Neural progenitor cell (in vitro differentiated cells): ENCODE measurements at regions not wholly inside any gene's neighbourhood (a gene's known extent, or its start where the extent isn't known, plus 50 kb on each side); places are given as distances from the start of the nearest gene placed in this dataset.
A peak's percentile ranks its signal among the peaks of the same experiment; 100 is the strongest.

Source experiments
- DNase-seq: peaks from one replicate; pipeline ENCODE4 v3.0.0-alpha.2; 2016; ENCODE audit warnings: low spot score
- H2AFZ ChIP-seq: fragments of 200-600 bp; sonication (generic); replicated peaks from 2 replicates; pipeline ENCODE4 v1.6.1; 2016; ENCODE audit warnings: antibody characterized with exemption
- H3F3A ChIP-seq: fragments of 200-600 bp; sonication (generic); 2 replicates; pipeline ENCODE4 v1.6.1; 2016; ENCODE audit warnings: antibody characterized with exemption, low read depth
- H3K27ac ChIP-seq: fragments of 200-600 bp; sonication (generic); 2 replicates; pipeline ENCODE4 v1.5.1; 2016; ENCODE audit warnings: mild to moderate bottlenecking
- H3K27me3 ChIP-seq: fragments of 200-600 bp; sonication (generic); 2 replicates; pipeline ENCODE4 v1.6.1; 2016; ENCODE audit warnings: mild to moderate bottlenecking, moderate library complexity
- H3K36me3 ChIP-seq: fragments of 200-600 bp; sonication (generic); 2 replicates; pipeline ENCODE4 v1.5.1; 2016
- H3K4me1 ChIP-seq: fragments of 200-600 bp; sonication (generic); 2 replicates; pipeline ENCODE4 v1.6.1; 2016; ENCODE audit warnings: mixed run types
- H3K4me2 ChIP-seq: fragments of 200-600 bp; sonication (generic); 2 replicates; pipeline ENCODE4 v1.6.1; 2016
- H3K4me3 ChIP-seq: fragments of 200-600 bp; sonication (generic); 2 replicates; pipeline ENCODE4 v1.5.1; 2016
- H3K79me2 ChIP-seq: fragments of 200-600 bp; sonication (generic); 2 replicates; pipeline ENCODE4 v1.6.1; 2016; ENCODE audit warnings: low read depth
- H3K9ac ChIP-seq: fragments of 200-600 bp; sonication (generic); 2 replicates; pipeline ENCODE4 v1.6.1; 2016
- H3K9me3 ChIP-seq: fragments of 200-600 bp; sonication (generic); 2 replicates; pipeline ENCODE4 v1.5.1; 2016; ENCODE audit warnings: low read depth
- H4K20me1 ChIP-seq: fragments of 200-600 bp; sonication (generic); 2 replicates; pipeline ENCODE4 v1.6.1; 2016; ENCODE audit warnings: low read depth
- H3K27ac Mint-ChIP-seq: 3 replicates; pipeline ENCODE4 v1.8.0; 2021; ENCODE audit warnings: mixed read lengths
- H3K27me3 Mint-ChIP-seq: 2 replicates; pipeline ENCODE4 v1.8.0; 2022; ENCODE audit warnings: low read depth, mild to moderate bottlenecking, inconsistent platforms, moderate library complexity, mixed read lengths; ENCODE audit not compliant: insufficient read depth
- H3K36me3 Mint-ChIP-seq: 3 replicates; pipeline ENCODE4 v1.8.0; 2021; ENCODE audit warnings: mixed read lengths
- H3K4me1 Mint-ChIP-seq: 3 replicates; pipeline ENCODE4 v1.8.0; 2021; ENCODE audit warnings: mixed read lengths
- H3K4me3 Mint-ChIP-seq: 3 replicates; pipeline ENCODE4 v1.8.0; 2021; ENCODE audit warnings: mild to moderate bottlenecking, moderate library complexity, mixed read lengths
- H3K9me3 Mint-ChIP-seq: 3 replicates; pipeline ENCODE4 v1.8.0; 2020; ENCODE audit warnings: mixed read lengths
- CTCF ChIP-seq: fragments of 200-600 bp; sonication (generic); IDR thresholded peaks from 2 replicates; pipeline ENCODE4 v1.5.1; 2017; ENCODE audit warnings: antibody characterized with exemption, mild to moderate bottlenecking
- EZH2 ChIP-seq: fragments of 200-600 bp; sonication (generic); IDR thresholded peaks from 2 replicates; pipeline ENCODE4 v1.6.1; 2017; ENCODE audit warnings: antibody characterized with exemption, mild to moderate bottlenecking, moderate library complexity
- EZH2phosphoT487 ChIP-seq: fragments of 200-600 bp; sonication (generic); IDR thresholded peaks from 2 replicates; pipeline ENCODE4 v1.6.1; 2017; ENCODE audit warnings: antibody characterized with exemption

GRCh38 chr6:82573254-82573972 lies 209.8 kb downstream of the TPBG start:
- Histone ChIP-seq H3F3A (no peaks in the 10 kb centered on the region), H3K4me1 (peaks cover 28% of the 10 kb centered on the region), H3K9ac (no peak overlapping the region), H3K36me3 (no peaks in the 10 kb centered on the region), H2AFZ (no peak overlapping the region), H3K4me3 (no peak overlapping the region), H3K4me2 (no peak overlapping the region), H4K20me1 (no peaks in the 10 kb centered on the region), H3K9me3 (peaks cover 11% of the 10 kb centered on the region), H3K27me3 (no peaks in the 10 kb centered on the region), H3K79me2 (no peaks in the 10 kb centered on the region), H3K27ac (no peak overlapping the region)
- TF ChIP-seq EZH2phosphoT487: no peak
- TF ChIP-seq CTCF: no peak
- TF ChIP-seq EZH2: no peak
- H3K9me3 Mint-ChIP-seq: peaks cover 26% of the 10 kb centered on the region
- H3K4me1 Mint-ChIP-seq: peaks cover 19% of the 10 kb centered on the region
- peak overlapping the region; percentile 57 for H3K27ac Mint-ChIP-seq
- no peak for DNase-seq
- H3K4me3 Mint-ChIP-seq: no peak overlapping the region
- H3K36me3 Mint-ChIP-seq: peaks cover 10% of the 10 kb centered on the region
- peaks cover 3% of the 10 kb centered on the region for H3K27me3 Mint-ChIP-seq

- no peaks in the 10 kb centered on the region for H3K79me2 ChIP-seq
- peaks cover 32% of the 10 kb centered on the region for H3K9me3 Mint-ChIP-seq
- H3K9ac ChIP-seq: no peak overlapping the region
- no peak for DNase-seq
- TF ChIP-seq CTCF (no peak), EZH2 (no peak), EZH2phosphoT487 (no peak)
- peaks cover 19% of the 10 kb centered on the region for H3K4me1 Mint-ChIP-seq
- no peak overlapping the region for H3K27ac ChIP-seq
- H3F3A ChIP-seq: no peaks in the 10 kb centered on the region
- no peak overlapping the region for H2AFZ ChIP-seq
- no peak overlapping the region for H3K27ac Mint-ChIP-seq
- peaks cover 11% of the 10 kb centered on the region for H3K9me3 ChIP-seq
- no peaks in the 10 kb centered on the region for H3K27me3 ChIP-seq
- peaks cover 27% of the 10 kb centered on the region for H3K4me1 ChIP-seq
- no peaks in the 10 kb centered on the region for H3K36me3 ChIP-seq
- no peaks in the 10 kb centered on the region for H4K20me1 ChIP-seq
- no peak overlapping the region for H3K4me2 ChIP-seq
- no peak overlapping the region for H3K4me3 ChIP-seq
- H3K27me3 Mint-ChIP-seq: peaks cover 8% of the 10 kb centered on the region
- no peak overlapping the region for H3K4me3 Mint-ChIP-seq
- peaks cover 10% of the 10 kb centered on the region for H3K36me3 Mint-ChIP-seq
Observed at GRCh38 chr6:82576284-82576683, 212.7 kb downstream of the TPBG start.

- peak overlapping the region; percentile 68 for H2AFZ ChIP-seq
- no peak overlapping the region for H3K4me3 Mint-ChIP-seq
- no peaks in the 10 kb centered on the region for H3K9me3 ChIP-seq
- no peak overlapping the region for H3K4me2 ChIP-seq
- H3K4me3 ChIP-seq: no peak overlapping the region
- peak overlapping the region; percentile 67 for H3K27ac Mint-ChIP-seq
- H3K27me3 Mint-ChIP-seq: no peaks in the 10 kb centered on the region
- H3K36me3 ChIP-seq: no peaks in the 10 kb centered on the region
- TF ChIP-seq EZH2phosphoT487: no peak
- no peak for TF ChIP-seq CTCF
- no peak for TF ChIP-seq EZH2
- H3K27me3 ChIP-seq: no peaks in the 10 kb centered on the region
- H3F3A ChIP-seq: no peaks in the 10 kb centered on the region
- no peak overlapping the region for H3K9ac ChIP-seq
- peaks cover 9% of the 10 kb centered on the region for H3K36me3 Mint-ChIP-seq
- no peaks in the 10 kb centered on the region for H4K20me1 ChIP-seq
- no peak for DNase-seq
- H3K27ac ChIP-seq: no peak overlapping the region
- peaks cover 19% of the 10 kb centered on the region for H3K4me1 Mint-ChIP-seq
- peaks cover 18% of the 10 kb centered on the region for H3K9me3 Mint-ChIP-seq
- H3K79me2 ChIP-seq: no peaks in the 10 kb centered on the region
- H3K4me1 ChIP-seq: peaks cover 21% of the 10 kb centered on the region
Observed at GRCh38 chr6:82584194-82584695, 220.6 kb downstream of the TPBG start.
